K562 (cell line): ENCODE measurements at regions not wholly inside any gene's neighbourhood (a gene's known extent, or its start where the extent isn't known, plus 50 kb on each side); places are given as distances from the start of the nearest gene placed in this dataset.

Experiments
- BRD9 ChIP-seq: fragments of 450-650 bp; IDR thresholded peaks from 2 replicates; pipeline ENCODE4 v1.6.1; 2018; ENCODE audit warnings: low read depth; ENCODE audit not compliant: partially characterized antibody
- FOXJ2 ChIP-seq: fragments of 200-800 bp; sonication (Bioruptor generic); IDR thresholded peaks from 2 replicates; pipeline ENCODE4 v1.6.1; 2016; ENCODE audit warnings: missing genetic modification characterization, missing compliant biosample characterization
- HNRNPL ChIP-seq: fragments of 200-400 bp; formaldehyde crosslinking; IDR thresholded peaks from 2 replicates; pipeline ENCODE4 v1.6.1; 2017; ENCODE audit warnings: low read depth, mild to moderate bottlenecking, low read length
- ILF3 ChIP-seq: fragments of 450-650 bp; IDR thresholded peaks from 2 replicates; pipeline ENCODE4 v1.6.1; 2018; ENCODE audit warnings: antibody characterized with exemption, mild to moderate bottlenecking, moderate library complexity, borderline replicate concordance
- KHSRP ChIP-seq: fragments of 450-650 bp; IDR thresholded peaks from 2 replicates; pipeline ENCODE4 v1.6.1; 2017
- KLF6 ChIP-seq: fragments of 250-450 bp; sonication (Bioruptor Pico); IDR thresholded peaks from 2 replicates; pipeline ENCODE4 v1.4.0; 2020; ENCODE audit warnings: mild to moderate bottlenecking, moderate library complexity, borderline replicate concordance
- MTA1 ChIP-seq: fragments of 450-650 bp; IDR thresholded peaks from 2 replicates; pipeline ENCODE4 v1.6.1; 2017; ENCODE audit warnings: borderline replicate concordance
- MYNN ChIP-seq, 2 experiments: sonication (generic); formaldehyde crosslinking in 1 of 2; IDR thresholded peaks; 2 replicates each; pipeline versions ENCODE4 v1.5.0 to v1.6.1; 2016 to 2020; ENCODE audit warnings: antibody characterized with exemption in 1 of 2, missing genetic modification reagents in 1 of 2
- PURB ChIP-seq: sonication (generic); formaldehyde crosslinking; IDR thresholded peaks from 2 replicates; pipeline ENCODE4 v1.9.0; 2021; ENCODE audit warnings: low read depth, mild to moderate bottlenecking, missing genetic modification reagents
- RBFOX2 ChIP-seq: fragments of 200-400 bp; formaldehyde crosslinking; IDR thresholded peaks from 2 replicates; pipeline ENCODE4 v1.6.1; 2017; ENCODE audit warnings: low read depth, mild to moderate bottlenecking, low read length, moderate library complexity
- SAFB ChIP-seq: fragments of 200-400 bp; formaldehyde crosslinking; IDR thresholded peaks from 2 replicates; pipeline ENCODE4 v1.6.1; 2017; ENCODE audit warnings: low read depth, low read length, borderline replicate concordance
- SMAD4 ChIP-seq: fragments of 250-450 bp; sonication (Bioruptor Pico); conservative IDR thresholded peaks from 2 replicates; pipeline ENCODE4 v1.8.0; 2021; ENCODE audit warnings: inconsistent platforms, mild to moderate bottlenecking, moderate library complexity
- TCFL5 ChIP-seq: fragments of 250-450 bp; sonication (Bioruptor Pico); conservative IDR thresholded peaks from 2 replicates; pipeline ENCODE4 v1.6.1; 2021; ENCODE audit warnings: mild to moderate bottlenecking, moderate library complexity, matching md5 sums
- YBX1 ChIP-seq: fragments of 450-650 bp; IDR thresholded peaks from 2 replicates; pipeline ENCODE4 v1.7.1; 2016; ENCODE audit warnings: mild to moderate bottlenecking
- ZNF41 ChIP-seq: fragments of 250-450 bp; sonication (Bioruptor Pico); conservative IDR thresholded peaks from 2 replicates; pipeline ENCODE4 v1.4.0; 2020; ENCODE audit warnings: mild to moderate bottlenecking
- TF ChIP-seq, protein P1 (sequence below): fragments of 450-650 bp; IDR thresholded peaks from 2 replicates; pipeline ENCODE4 v1.7.0; 2016; ENCODE audit warnings: borderline replicate concordance
- TF ChIP-seq, protein P2 (sequence below): fragments of 250-450 bp; sonication (Bioruptor Pico); IDR thresholded peaks from 2 replicates; pipeline ENCODE4 v1.8.0; 2021; ENCODE audit warnings: mild to moderate bottlenecking, moderate library complexity
- TF ChIP-seq, protein P3 (sequence below), 2 experiments: IDR thresholded peaks; 2 replicates each; pipeline ENCODE4 v1.6.1; 2011; ENCODE audit warnings: borderline replicate concordance in 1 of 2, control low read depth in 1 of 2, low read depth in 1 of 2, low read length in 1 of 2, mild to moderate bottlenecking in 1 of 2, mixed read lengths in 1 of 2, moderate library complexity in 1 of 2; ENCODE audit not compliant: insufficient read depth in 1 of 2, insufficient read length in 1 of 2, poor library complexity in 1 of 2, severe bottlenecking in 1 of 2; ENCODE audit errors: extremely low read depth in 1 of 2
- TF ChIP-seq, protein P4 (sequence below): fragments of 450-650 bp; IDR thresholded peaks from 2 replicates; pipeline ENCODE4 v1.6.1; 2016; ENCODE audit warnings: low read depth, mild to moderate bottlenecking, moderate library complexity
- TF ChIP-seq, protein P5 (sequence below): sonication (generic); formaldehyde crosslinking; IDR thresholded peaks from 2 replicates; pipeline ENCODE4 v1.8.1; 2022; ENCODE audit warnings: missing genetic modification reagents
- TF ChIP-seq, protein P6 (sequence below): fragments of 450-650 bp; IDR thresholded peaks from 2 replicates; pipeline ENCODE4 v1.6.1; 2018; ENCODE audit warnings: mild to moderate bottlenecking, low read depth; ENCODE audit not compliant: partially characterized antibody

DNA sequence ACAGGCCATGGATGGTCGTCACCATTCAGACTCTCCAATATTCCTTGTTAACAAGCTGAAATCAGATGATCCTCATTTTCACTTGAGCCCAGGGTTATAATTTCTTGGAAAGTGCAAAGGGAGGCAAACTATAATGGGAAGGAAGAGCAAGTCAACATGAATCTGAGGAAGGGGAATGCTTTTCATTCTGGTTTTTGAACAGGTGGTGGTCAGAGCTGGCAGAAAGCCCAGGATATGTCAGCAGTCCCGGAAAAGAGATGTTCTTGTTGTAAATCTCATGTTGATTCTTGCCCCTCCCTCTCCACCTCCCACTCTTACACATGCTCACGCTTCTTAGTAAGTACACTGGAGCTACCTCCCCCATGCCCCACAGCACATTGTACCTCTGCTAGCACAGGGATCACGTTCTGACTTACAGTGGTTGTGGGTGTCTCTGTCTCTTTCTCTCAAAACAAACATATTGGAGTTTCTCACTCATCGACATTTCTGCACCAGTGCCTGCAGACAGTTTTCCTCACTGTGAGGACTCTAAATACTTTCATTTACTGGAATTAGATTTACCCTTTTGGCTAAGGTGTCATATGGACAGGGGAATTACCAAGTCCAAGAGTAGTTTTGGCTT is 77.6 kb downstream of the XCL2 start (continued):
- TF ChIP-seq, protein P1, sequence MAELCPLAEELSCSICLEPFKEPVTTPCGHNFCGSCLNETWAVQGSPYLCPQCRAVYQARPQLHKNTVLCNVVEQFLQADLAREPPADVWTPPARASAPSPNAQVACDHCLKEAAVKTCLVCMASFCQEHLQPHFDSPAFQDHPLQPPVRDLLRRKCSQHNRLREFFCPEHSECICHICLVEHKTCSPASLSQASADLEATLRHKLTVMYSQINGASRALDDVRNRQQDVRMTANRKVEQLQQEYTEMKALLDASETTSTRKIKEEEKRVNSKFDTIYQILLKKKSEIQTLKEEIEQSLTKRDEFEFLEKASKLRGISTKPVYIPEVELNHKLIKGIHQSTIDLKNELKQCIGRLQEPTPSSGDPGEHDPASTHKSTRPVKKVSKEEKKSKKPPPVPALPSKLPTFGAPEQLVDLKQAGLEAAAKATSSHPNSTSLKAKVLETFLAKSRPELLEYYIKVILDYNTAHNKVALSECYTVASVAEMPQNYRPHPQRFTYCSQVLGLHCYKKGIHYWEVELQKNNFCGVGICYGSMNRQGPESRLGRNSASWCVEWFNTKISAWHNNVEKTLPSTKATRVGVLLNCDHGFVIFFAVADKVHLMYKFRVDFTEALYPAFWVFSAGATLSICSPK = no peak
- TF ChIP-seq SAFB (no peak), KLF6 (no peak), YBX1 (no peak), SMAD4 (CRISPR knock-in tag) (no peak), HNRNPL (no peak), ZNF41 (CRISPR knock-in tag) (no peak), TCFL5 (no peak), RBFOX2 (no peak), MYNN (IDR thresholded peaks at IDR 0.05) (no peak), MYNN (CRISPR knock-in tag; IDR thresholded peaks at IDR 0.05) (no peak), MTA1 (peak; percentile 60), KHSRP (no peak), BRD9 (no peak), PURB (CRISPR knock-in tag) (no peak), ILF3 (no peak), FOXJ2 (tag) (no peak)
- TF ChIP-seq, protein P2, sequence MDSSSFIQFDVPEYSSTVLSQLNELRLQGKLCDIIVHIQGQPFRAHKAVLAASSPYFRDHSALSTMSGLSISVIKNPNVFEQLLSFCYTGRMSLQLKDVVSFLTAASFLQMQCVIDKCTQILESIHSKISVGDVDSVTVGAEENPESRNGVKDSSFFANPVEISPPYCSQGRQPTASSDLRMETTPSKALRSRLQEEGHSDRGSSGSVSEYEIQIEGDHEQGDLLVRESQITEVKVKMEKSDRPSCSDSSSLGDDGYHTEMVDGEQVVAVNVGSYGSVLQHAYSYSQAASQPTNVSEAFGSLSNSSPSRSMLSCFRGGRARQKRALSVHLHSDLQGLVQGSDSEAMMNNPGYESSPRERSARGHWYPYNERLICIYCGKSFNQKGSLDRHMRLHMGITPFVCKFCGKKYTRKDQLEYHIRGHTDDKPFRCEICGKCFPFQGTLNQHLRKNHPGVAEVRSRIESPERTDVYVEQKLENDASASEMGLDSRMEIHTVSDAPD (CRISPR knock-in tag) = no peak
- TF ChIP-seq, protein P3, sequence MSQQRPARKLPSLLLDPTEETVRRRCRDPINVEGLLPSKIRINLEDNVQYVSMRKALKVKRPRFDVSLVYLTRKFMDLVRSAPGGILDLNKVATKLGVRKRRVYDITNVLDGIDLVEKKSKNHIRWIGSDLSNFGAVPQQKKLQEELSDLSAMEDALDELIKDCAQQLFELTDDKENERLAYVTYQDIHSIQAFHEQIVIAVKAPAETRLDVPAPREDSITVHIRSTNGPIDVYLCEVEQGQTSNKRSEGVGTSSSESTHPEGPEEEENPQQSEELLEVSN (IDR thresholded peaks at IDR 0.05; ENCODE audit: borderline replicate concordance in 1 of 2, extremely low read depth in 1 of 2, insufficient read depth in 1 of 2, insufficient read length in 1 of 2, low read depth in 1 of 2, low read length in 1 of 2, poor library complexity in 1 of 2, severe bottlenecking in 1 of 2) = peak in 1 of 2 experiments; percentile 9
- TF ChIP-seq, protein P4, sequence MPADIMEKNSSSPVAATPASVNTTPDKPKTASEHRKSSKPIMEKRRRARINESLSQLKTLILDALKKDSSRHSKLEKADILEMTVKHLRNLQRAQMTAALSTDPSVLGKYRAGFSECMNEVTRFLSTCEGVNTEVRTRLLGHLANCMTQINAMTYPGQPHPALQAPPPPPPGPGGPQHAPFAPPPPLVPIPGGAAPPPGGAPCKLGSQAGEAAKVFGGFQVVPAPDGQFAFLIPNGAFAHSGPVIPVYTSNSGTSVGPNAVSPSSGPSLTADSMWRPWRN = peak; percentile 70
- TF ChIP-seq, protein P5, sequence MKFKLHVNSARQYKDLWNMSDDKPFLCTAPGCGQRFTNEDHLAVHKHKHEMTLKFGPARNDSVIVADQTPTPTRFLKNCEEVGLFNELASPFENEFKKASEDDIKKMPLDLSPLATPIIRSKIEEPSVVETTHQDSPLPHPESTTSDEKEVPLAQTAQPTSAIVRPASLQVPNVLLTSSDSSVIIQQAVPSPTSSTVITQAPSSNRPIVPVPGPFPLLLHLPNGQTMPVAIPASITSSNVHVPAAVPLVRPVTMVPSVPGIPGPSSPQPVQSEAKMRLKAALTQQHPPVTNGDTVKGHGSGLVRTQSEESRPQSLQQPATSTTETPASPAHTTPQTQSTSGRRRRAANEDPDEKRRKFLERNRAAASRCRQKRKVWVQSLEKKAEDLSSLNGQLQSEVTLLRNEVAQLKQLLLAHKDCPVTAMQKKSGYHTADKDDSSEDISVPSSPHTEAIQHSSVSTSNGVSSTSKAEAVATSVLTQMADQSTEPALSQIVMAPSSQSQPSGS (CRISPR knock-in tag) = no peak
- TF ChIP-seq, protein P6, sequence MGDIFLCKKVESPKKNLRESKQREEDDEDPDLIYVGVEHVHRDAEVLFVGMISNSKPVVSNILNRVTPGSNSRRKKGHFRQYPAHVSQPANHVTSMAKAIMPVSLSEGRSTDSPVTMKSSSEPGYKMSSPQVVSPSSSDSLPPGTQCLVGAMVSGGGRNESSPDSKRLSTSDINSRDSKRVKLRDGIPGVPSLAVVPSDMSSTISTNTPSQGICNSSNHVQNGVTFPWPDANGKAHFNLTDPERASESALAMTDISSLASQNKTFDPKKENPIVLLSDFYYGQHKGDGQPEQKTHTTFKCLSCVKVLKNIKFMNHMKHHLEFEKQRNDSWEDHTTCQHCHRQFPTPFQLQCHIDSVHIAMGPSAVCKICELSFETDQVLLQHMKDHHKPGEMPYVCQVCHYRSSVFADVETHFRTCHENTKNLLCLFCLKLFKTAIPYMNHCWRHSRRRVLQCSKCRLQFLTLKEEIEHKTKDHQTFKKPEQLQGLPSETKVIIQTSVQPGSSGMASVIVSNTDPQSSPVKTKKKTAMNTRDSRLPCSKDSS = no peak
